ENCODE measurements at regions not wholly inside any gene's neighbourhood (a gene's known extent, or its start where the extent isn't known, plus 50 kb on each side); places are given as distances from the start of the nearest gene placed in this dataset.

DNA sequence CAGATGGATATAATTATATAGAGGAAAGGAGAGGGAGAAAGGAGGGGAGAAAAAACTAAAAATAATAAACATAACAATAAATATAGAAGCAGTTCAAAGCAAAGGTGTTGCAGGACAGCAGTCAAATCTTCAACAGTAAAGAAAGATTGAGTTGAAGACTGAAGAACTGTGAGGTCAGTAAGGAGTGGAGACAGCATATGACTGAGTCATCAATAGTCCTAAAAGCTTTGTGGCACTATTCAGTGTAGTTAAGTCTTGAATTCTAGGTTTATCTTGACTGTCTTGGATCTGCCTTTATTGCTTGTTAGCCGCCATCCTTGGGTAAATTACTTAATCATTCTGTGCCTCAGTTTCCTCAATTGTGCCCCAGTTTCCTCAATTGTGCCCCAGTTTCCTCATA is 137.0 kb downstream of the MRPS30 start:
- TF ChIP-seq, protein P1, sequence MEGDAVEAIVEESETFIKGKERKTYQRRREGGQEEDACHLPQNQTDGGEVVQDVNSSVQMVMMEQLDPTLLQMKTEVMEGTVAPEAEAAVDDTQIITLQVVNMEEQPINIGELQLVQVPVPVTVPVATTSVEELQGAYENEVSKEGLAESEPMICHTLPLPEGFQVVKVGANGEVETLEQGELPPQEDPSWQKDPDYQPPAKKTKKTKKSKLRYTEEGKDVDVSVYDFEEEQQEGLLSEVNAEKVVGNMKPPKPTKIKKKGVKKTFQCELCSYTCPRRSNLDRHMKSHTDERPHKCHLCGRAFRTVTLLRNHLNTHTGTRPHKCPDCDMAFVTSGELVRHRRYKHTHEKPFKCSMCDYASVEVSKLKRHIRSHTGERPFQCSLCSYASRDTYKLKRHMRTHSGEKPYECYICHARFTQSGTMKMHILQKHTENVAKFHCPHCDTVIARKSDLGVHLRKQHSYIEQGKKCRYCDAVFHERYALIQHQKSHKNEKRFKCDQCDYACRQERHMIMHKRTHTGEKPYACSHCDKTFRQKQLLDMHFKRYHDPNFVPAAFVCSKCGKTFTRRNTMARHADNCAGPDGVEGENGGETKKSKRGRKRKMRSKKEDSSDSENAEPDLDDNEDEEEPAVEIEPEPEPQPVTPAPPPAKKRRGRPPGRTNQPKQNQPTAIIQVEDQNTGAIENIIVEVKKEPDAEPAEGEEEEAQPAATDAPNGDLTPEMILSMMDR (IDR thresholded peaks at IDR 0.05), result no peak
- TF ChIP-seq ZFX (IDR thresholded peaks at IDR 0.05; ENCODE audit: borderline replicate concordance), result no peak

Data from 22Rv1 (cell line).